ENCODE measurements at regions not wholly inside any gene's neighbourhood (a gene's known extent, or its start where the extent isn't known, plus 50 kb on each side); places are given as distances from the start of the nearest gene placed in this dataset.

- TF ChIP-seq CTCF (IDR thresholded peaks at IDR 0.05), result no peak
- intact Hi-C loops (cut with micrococcal nuclease), result no loop called here
- Histone ChIP-seq H3K4me3 (ENCODE audit: low read length) (no peak overlapping the region), H3K9me3 (ENCODE audit: control insufficient read depth, insufficient read depth, low read length) (no peaks in the 10 kb centered on the region), H3K4me1 (ENCODE audit: control insufficient read depth, insufficient read depth, low read length) (no peaks in the 10 kb centered on the region), H3K27me3 (ENCODE audit: control insufficient read depth, insufficient read depth, low read length) (no peaks in the 10 kb centered on the region), H3K27ac (ENCODE audit: low read length) (no peak overlapping the region), H3K36me3 (ENCODE audit: control insufficient read depth, insufficient read depth, low read length) (no peaks in the 10 kb centered on the region)
- Mint-ChIP-seq H3K36me3 (no peaks in the 10 kb centered on the region), H3K27me3 (ENCODE audit: low read depth in 2 of 2) (no peaks in the 10 kb centered on the region), H3K4me3 (no peak overlapping the region), H3K4me1 (no peaks in the 10 kb centered on the region), H3K9me3 (peaks cover 8 to 32% of the 10 kb centered on the region in 2 donors), H3K27ac (no peak overlapping the region)
- 94% methylated on average over 3 of the region's 3 CpGs for WGBS (ENCODE audit: insufficient coverage)
- DNase-seq (no peak), ATAC-seq (no peak)
Observed at GRCh38 chr4:175070444-175070843, 152.3 kb downstream of the ADAM29 start.

GRCh38 chr4:175071123-175071522 is 153.0 kb downstream of the ADAM29 start:
- Histone ChIP-seq H3K9me3 (ENCODE audit: control insufficient read depth, insufficient read depth, low read length) (no peaks in the 10 kb centered on the region), H3K27me3 (ENCODE audit: control insufficient read depth, insufficient read depth, low read length) (no peaks in the 10 kb centered on the region), H3K4me3 (ENCODE audit: low read length) (no peak overlapping the region), H3K36me3 (ENCODE audit: control insufficient read depth, insufficient read depth, low read length) (no peaks in the 10 kb centered on the region), H3K27ac (ENCODE audit: low read length) (no peak overlapping the region), H3K4me1 (ENCODE audit: control insufficient read depth, insufficient read depth, low read length) (no peaks in the 10 kb centered on the region)
- Mint-ChIP-seq H3K27me3 (ENCODE audit: low read depth in 2 of 2) (no peaks in the 10 kb centered on the region), H3K4me1 (no peaks in the 10 kb centered on the region), H3K27ac (no peak overlapping the region), H3K9me3 (peaks cover 8 to 29% of the 10 kb centered on the region in 2 donors), H3K36me3 (no peaks in the 10 kb centered on the region), H3K4me3 (no peak overlapping the region)
- no peak for DNase-seq
- 33% methylated on average over 2 of the region's 3 CpGs for WGBS (ENCODE audit: insufficient coverage)
- no peak for ATAC-seq
- TF ChIP-seq CTCF (IDR thresholded peaks at IDR 0.05), result no peak
- intact Hi-C loops (cut with micrococcal nuclease), result no loop called here

GRCh38 chr4:175087145-175087544 is 169.0 kb downstream of the ADAM29 start:
- Histone ChIP-seq H3K27me3 (ENCODE audit: control insufficient read depth, insufficient read depth, low read length) (no peaks in the 10 kb centered on the region), H3K36me3 (ENCODE audit: control insufficient read depth, insufficient read depth, low read length) (no peaks in the 10 kb centered on the region), H3K4me3 (ENCODE audit: low read length) (no peak overlapping the region), H3K9me3 (ENCODE audit: control insufficient read depth, insufficient read depth, low read length) (peaks cover 2% of the 10 kb centered on the region), H3K4me1 (ENCODE audit: control insufficient read depth, insufficient read depth, low read length) (no peaks in the 10 kb centered on the region), H3K27ac (ENCODE audit: low read length) (no peak overlapping the region)
- DNase-seq, result no peak
- H3K27me3 Mint-ChIP-seq (ENCODE audit: low read depth in 2 of 2), result no peaks in the 10 kb centered on the region
- H3K36me3 Mint-ChIP-seq, result no peaks in the 10 kb centered on the region
- intact Hi-C loops (cut with micrococcal nuclease), result no loop called here
- H3K9me3 Mint-ChIP-seq, result peaks cover 8 to 9% of the 10 kb centered on the region in 2 donors
- no peak overlapping the region for H3K27ac Mint-ChIP-seq
- H3K4me3 Mint-ChIP-seq, result no peak overlapping the region
- no peak for ATAC-seq
- no peaks in the 10 kb centered on the region for H3K4me1 Mint-ChIP-seq
- 83% methylated on average over 1 of the region's 1 CpG for WGBS (ENCODE audit: insufficient coverage)
- no peak for TF ChIP-seq CTCF (IDR thresholded peaks at IDR 0.05)

GRCh38 chr4:175090116-175090515 is 172.0 kb downstream of the ADAM29 start:
- intact Hi-C loops (cut with micrococcal nuclease), result no loop called here
- Histone ChIP-seq H3K4me1 (ENCODE audit: control insufficient read depth, insufficient read depth, low read length) (no peaks in the 10 kb centered on the region), H3K4me3 (ENCODE audit: low read length) (no peak overlapping the region), H3K9me3 (ENCODE audit: control insufficient read depth, insufficient read depth, low read length) (peaks cover 18% of the 10 kb centered on the region), H3K27me3 (ENCODE audit: control insufficient read depth, insufficient read depth, low read length) (no peaks in the 10 kb centered on the region), H3K36me3 (ENCODE audit: control insufficient read depth, insufficient read depth, low read length) (no peaks in the 10 kb centered on the region), H3K27ac (ENCODE audit: low read length) (no peak overlapping the region)
- H3K9me3 Mint-ChIP-seq, result peaks cover 8 to 9% of the 10 kb centered on the region in 2 donors
- DNase-seq (no peak), ATAC-seq (no peak)
- TF ChIP-seq CTCF (IDR thresholded peaks at IDR 0.05), result no peak
- WGBS (ENCODE audit: insufficient coverage), result 100% methylated on average over 1 of the region's 2 CpGs
- no peaks in the 10 kb centered on the region for H3K27me3 Mint-ChIP-seq (ENCODE audit: low read depth in 2 of 2)
- H3K27ac Mint-ChIP-seq, result no peak overlapping the region
- H3K4me1 Mint-ChIP-seq, result no peaks in the 10 kb centered on the region
- no peak overlapping the region for H3K4me3 Mint-ChIP-seq
- no peaks in the 10 kb centered on the region for H3K36me3 Mint-ChIP-seq

Data from natural killer cell (primary cell).